ENCODE measurements at regions not wholly inside any gene's neighbourhood (a gene's known extent, or its start where the extent isn't known, plus 50 kb on each side); places are given as distances from the start of the nearest gene placed in this dataset.

DNA sequence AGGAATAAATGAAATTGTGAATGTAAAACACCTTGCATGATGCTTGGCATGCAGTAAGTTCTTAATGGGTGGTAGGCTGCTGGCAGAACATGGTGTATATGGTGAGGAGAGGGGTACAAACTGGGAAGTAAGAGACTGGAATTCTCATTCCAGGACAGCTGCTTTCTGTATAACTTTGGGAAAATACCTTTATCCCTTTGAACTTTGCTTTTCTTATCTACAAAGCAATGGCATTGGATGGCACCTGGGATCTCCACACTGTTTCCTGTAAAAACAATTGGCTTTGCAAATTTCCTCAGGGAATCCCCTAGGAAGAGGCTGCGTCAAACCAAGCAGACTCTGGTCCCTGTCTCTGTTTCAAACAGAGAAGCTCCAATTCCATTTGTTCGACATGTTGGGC, 100.7 kb upstream of the SLC4A7 start (continued):
- TF ChIP-seq, protein P1, sequence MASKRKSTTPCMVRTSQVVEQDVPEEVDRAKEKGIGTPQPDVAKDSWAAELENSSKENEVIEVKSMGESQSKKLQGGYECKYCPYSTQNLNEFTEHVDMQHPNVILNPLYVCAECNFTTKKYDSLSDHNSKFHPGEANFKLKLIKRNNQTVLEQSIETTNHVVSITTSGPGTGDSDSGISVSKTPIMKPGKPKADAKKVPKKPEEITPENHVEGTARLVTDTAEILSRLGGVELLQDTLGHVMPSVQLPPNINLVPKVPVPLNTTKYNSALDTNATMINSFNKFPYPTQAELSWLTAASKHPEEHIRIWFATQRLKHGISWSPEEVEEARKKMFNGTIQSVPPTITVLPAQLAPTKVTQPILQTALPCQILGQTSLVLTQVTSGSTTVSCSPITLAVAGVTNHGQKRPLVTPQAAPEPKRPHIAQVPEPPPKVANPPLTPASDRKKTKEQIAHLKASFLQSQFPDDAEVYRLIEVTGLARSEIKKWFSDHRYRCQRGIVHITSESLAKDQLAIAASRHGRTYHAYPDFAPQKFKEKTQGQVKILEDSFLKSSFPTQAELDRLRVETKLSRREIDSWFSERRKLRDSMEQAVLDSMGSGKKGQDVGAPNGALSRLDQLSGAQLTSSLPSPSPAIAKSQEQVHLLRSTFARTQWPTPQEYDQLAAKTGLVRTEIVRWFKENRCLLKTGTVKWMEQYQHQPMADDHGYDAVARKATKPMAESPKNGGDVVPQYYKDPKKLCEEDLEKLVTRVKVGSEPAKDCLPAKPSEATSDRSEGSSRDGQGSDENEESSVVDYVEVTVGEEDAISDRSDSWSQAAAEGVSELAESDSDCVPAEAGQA (IDR thresholded peaks at IDR 0.05; ENCODE audit: low read depth), result no peak
- TF ChIP-seq, protein P1 (CRISPR knock-in tag; IDR thresholded peaks at IDR 0.05; ENCODE audit: borderline replicate concordance), result no peak
- TF ChIP-seq NFYC (CRISPR knock-in tag; IDR thresholded peaks at IDR 0.05) (peak; percentile 30; the same call in 1 of the 2 replicates), MBD4 (IDR thresholded peaks at IDR 0.05; ENCODE audit: borderline replicate concordance, low read length) (no peak), PITX1 (CRISPR knock-in tag; IDR thresholded peaks at IDR 0.05) (peak; percentile 62; the same call in 1 of the 2 replicates), ELF1 (CRISPR knock-in tag; IDR thresholded peaks at IDR 0.05) (peak; percentile 57), SPEN (CRISPR knock-in tag; IDR thresholded peaks at IDR 0.05; ENCODE audit: low read depth) (peak; percentile 24; the same call in 1 of the 2 replicates), ZNF83 (CRISPR knock-in tag; IDR thresholded peaks at IDR 0.05; ENCODE audit: borderline replicate concordance) (no peak), HNRNPLL (IDR thresholded peaks at IDR 0.05; ENCODE audit: low read depth, low read length, poor library complexity, severe bottlenecking) (no peak), MIER2 (CRISPR knock-in tag; IDR thresholded peaks at IDR 0.05) (0 out of 2 replicates have a peak, but pooled peaks have one; percentile 26), BCL6 (CRISPR knock-in tag; IDR thresholded peaks at IDR 0.05) (peak; percentile 82), TCF12 (IDR thresholded peaks at IDR 0.05) (no peak), TCF12 (CRISPR knock-in tag; IDR thresholded peaks at IDR 0.05) (0 out of 2 replicates have a peak, but pooled peaks have one; percentile 30), ISL2 (CRISPR knock-in tag; IDR thresholded peaks at IDR 0.05) (peak; percentile 54; the same call in 1 of the 2 replicates)
- TF ChIP-seq, protein P2, sequence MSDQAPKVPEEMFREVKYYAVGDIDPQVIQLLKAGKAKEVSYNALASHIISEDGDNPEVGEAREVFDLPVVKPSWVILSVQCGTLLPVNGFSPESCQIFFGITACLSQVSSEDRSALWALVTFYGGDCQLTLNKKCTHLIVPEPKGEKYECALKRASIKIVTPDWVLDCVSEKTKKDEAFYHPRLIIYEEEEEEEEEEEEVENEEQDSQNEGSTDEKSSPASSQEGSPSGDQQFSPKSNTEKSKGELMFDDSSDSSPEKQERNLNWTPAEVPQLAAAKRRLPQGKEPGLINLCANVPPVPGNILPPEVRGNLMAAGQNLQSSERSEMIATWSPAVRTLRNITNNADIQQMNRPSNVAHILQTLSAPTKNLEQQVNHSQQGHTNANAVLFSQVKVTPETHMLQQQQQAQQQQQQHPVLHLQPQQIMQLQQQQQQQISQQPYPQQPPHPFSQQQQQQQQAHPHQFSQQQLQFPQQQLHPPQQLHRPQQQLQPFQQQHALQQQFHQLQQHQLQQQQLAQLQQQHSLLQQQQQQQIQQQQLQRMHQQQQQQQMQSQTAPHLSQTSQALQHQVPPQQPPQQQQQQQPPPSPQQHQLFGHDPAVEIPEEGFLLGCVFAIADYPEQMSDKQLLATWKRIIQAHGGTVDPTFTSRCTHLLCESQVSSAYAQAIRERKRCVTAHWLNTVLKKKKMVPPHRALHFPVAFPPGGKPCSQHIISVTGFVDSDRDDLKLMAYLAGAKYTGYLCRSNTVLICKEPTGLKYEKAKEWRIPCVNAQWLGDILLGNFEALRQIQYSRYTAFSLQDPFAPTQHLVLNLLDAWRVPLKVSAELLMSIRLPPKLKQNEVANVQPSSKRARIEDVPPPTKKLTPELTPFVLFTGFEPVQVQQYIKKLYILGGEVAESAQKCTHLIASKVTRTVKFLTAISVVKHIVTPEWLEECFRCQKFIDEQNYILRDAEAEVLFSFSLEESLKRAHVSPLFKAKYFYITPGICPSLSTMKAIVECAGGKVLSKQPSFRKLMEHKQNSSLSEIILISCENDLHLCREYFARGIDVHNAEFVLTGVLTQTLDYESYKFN (CRISPR knock-in tag; conservative IDR thresholded peaks at IDR 0.05), result peak; percentile 82
- TF ChIP-seq, protein P3, sequence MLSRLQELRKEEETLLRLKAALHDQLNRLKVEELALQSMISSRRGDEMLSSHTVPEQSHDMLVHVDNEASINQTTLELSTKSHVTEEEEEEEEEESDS (CRISPR knock-in tag; IDR thresholded peaks at IDR 0.05; ENCODE audit: borderline replicate concordance), result no peak
- TF ChIP-seq, protein P4, sequence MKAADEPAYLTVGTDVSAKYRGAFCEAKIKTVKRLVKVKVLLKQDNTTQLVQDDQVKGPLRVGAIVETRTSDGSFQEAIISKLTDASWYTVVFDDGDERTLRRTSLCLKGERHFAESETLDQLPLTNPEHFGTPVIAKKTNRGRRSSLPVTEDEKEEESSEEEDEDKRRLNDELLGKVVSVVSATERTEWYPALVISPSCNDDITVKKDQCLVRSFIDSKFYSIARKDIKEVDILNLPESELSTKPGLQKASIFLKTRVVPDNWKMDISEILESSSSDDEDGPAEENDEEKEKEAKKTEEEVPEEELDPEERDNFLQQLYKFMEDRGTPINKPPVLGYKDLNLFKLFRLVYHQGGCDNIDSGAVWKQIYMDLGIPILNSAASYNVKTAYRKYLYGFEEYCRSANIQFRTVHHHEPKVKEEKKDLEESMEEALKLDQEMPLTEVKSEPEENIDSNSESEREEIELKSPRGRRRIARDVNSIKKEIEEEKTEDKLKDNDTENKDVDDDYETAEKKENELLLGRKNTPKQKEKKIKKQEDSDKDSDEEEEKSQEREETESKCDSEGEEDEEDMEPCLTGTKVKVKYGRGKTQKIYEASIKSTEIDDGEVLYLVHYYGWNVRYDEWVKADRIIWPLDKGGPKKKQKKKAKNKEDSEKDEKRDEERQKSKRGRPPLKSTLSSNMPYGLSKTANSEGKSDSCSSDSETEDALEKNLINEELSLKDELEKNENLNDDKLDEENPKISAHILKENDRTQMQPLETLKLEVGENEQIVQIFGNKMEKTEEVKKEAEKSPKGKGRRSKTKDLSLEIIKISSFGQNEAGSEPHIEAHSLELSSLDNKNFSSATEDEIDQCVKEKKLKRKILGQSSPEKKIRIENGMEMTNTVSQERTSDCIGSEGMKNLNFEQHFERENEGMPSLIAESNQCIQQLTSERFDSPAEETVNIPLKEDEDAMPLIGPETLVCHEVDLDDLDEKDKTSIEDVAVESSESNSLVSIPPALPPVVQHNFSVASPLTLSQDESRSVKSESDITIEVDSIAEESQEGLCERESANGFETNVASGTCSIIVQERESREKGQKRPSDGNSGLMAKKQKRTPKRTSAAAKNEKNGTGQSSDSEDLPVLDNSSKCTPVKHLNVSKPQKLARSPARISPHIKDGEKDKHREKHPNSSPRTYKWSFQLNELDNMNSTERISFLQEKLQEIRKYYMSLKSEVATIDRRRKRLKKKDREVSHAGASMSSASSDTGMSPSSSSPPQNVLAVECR (CRISPR knock-in tag; IDR thresholded peaks at IDR 0.05; ENCODE audit: borderline replicate concordance), result 0 out of 2 replicates have a peak, but pooled peaks have one; percentile 27
